Breast epithelium (tissue), 3 donors: ENCODE measurements at regions not wholly inside any gene's neighbourhood (a gene's known extent, or its start where the extent isn't known, plus 50 kb on each side); places are given as distances from the start of the nearest gene placed in this dataset.

Source experiments
- CTCF ChIP-seq, 3 donors: fragments of 450-650 bp; IDR thresholded peaks; one replicate each; pipeline ENCODE4 v1.5.1; 2016 to 2017; ENCODE audit warnings: antibody characterized with exemption in 3 of 3, mild to moderate bottlenecking in 3 of 3, moderate library complexity in 3 of 3
- POLR2A ChIP-seq: fragments of 450-650 bp; IDR thresholded peaks from one replicate; pipeline ENCODE4 v1.6.1; 2016; ENCODE audit warnings: antibody characterized with exemption, mild to moderate bottlenecking, moderate library complexity
- POLR2AphosphoS5 ChIP-seq, 3 donors: sonication (generic); formaldehyde crosslinking; IDR thresholded peaks; one replicate each; pipeline ENCODE4 v1.6.1; 2017; ENCODE audit warnings: antibody characterized with exemption in 3 of 3

DNA sequence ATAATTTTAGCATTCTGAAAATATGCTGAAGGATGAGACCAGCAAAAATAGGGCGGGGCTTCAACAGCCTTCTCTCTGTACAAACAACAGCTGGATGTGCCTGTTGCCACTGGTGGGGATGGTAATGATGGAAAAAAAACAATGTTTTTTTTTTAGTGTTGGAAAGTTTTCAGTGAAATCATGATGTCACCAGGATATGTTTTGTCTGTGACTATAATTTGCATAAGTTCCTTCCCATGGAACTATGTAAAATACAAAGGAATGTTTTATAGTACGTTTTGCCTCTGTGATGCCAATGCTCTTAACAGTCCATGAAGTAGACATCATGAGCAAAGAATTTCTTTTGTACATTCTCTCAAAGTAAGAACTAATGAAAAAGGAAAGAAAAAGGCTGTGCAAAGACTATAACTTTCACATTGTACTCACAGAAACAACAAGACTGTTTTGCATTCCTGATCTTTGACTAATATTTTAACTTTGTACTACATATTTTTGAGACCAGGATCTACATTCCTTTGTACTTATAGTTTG lies 589.7 kb downstream of the SPRY1 start:
- TF ChIP-seq POLR2AphosphoS5 (IDR thresholded peaks at IDR 0.05) (no peak), CTCF (IDR thresholded peaks at IDR 0.05) (no peak), POLR2A (no peak)
